Activated T-cell treated with anti-CD3 and anti-CD28 coated beads for 48 hours (primary cell): ENCODE measurements at regions not wholly inside any gene's neighbourhood (a gene's known extent, or its start where the extent isn't known, plus 50 kb on each side); places are given as distances from the start of the nearest gene placed in this dataset.
"Not testable (repeated sequence)": the region's sequence is repeated elsewhere in the genome, so short reads cannot be mapped to it uniquely, and the experiment has no call there.

Experiments
- DNase-seq: peaks from one replicate; pipeline ENCODE4 v3.0.0-alpha.2; 2020; ENCODE audit warnings: low read depth

GRCh38 chr5:167415779-167416746 lies 875.4 kb upstream of the WWC1 start:
- DNase-seq, result no peak

- no peak for DNase-seq
These were observed 873.8 kb upstream of the WWC1 start for GRCh38 chr5:167417662-167418061.

GRCh38 chr5:167425161-167425560 lies 866.3 kb upstream of the WWC1 start:
- no peak for DNase-seq

GRCh38 chr5:167426501-167426900 lies 864.9 kb upstream of the WWC1 start:
- no peak for DNase-seq

GRCh38 chr5:167427641-167428040 lies 863.8 kb upstream of the WWC1 start:
- DNase-seq, result not testable (repeated sequence)

GRCh38 chr5:167440846-167441245 lies 850.6 kb upstream of the WWC1 start:
- DNase-seq, result no peak

GRCh38 chr5:167442922-167443321 lies 848.5 kb upstream of the WWC1 start:
- no peak for DNase-seq

- DNase-seq, result no peak
These were observed 843.7 kb upstream of the WWC1 start for GRCh38 chr5:167447466-167448375.

- DNase-seq, result no peak
These were observed 843.1 kb upstream of the WWC1 start for GRCh38 chr5:167448376-167448775.

GRCh38 chr5:167451076-167451475 lies 840.4 kb upstream of the WWC1 start:
- DNase-seq, result no peak

GRCh38 chr5:167452136-167452535 lies 839.3 kb upstream of the WWC1 start:
- no peak for DNase-seq

GRCh38 chr5:167453246-167454030 lies 838.0 kb upstream of the WWC1 start:
- DNase-seq, result no peak

- DNase-seq, result no peak
These were observed 833.0 kb upstream of the WWC1 start for GRCh38 chr5:167458412-167458811.

- no peak for DNase-seq
These were observed 830.9 kb upstream of the WWC1 start for GRCh38 chr5:167460449-167461020.

GRCh38 chr5:167463939-167464338 lies 827.5 kb upstream of the WWC1 start:
- DNase-seq, result no peak

GRCh38 chr5:167466992-167467391 lies 824.5 kb upstream of the WWC1 start:
- DNase-seq, result no peak

GRCh38 chr5:167472566-167473108 lies 818.8 kb upstream of the WWC1 start:
- no peak for DNase-seq

- DNase-seq, result no peak
These were observed 813.3 kb upstream of the WWC1 start for GRCh38 chr5:167478188-167478587.

- no peak for DNase-seq
These were observed 811.7 kb upstream of the WWC1 start for GRCh38 chr5:167479779-167480178.

GRCh38 chr5:167481345-167481744 lies 810.1 kb upstream of the WWC1 start:
- no peak for DNase-seq

GRCh38 chr5:167482555-167482954 lies 808.9 kb upstream of the WWC1 start:
- no peak for DNase-seq
